ENCODE measurements at regions not wholly inside any gene's neighbourhood (a gene's known extent, or its start where the extent isn't known, plus 50 kb on each side); places are given as distances from the start of the nearest gene placed in this dataset.

GRCh38 chr6:114989279-114989964 lies 646.6 kb upstream of the HS3ST5 start:
- no peaks in the 10 kb centered on the region for H3K4me1 ChIP-seq (ENCODE audit: control insufficient read depth in 2 of 2, insufficient read depth in 2 of 2, low read length in 2 of 2)
- 90% methylated on average over 5 of the region's 5 CpGs for WGBS
- no peak for DNase-seq (ENCODE audit: low read depth in 6 of 9, low spot score in 9 of 9)
- H3K27ac ChIP-seq (ENCODE audit: low read depth in 1 of 2, low read length in 1 of 2): no peak overlapping the region
- no peaks in the 10 kb centered on the region for H3K27me3 ChIP-seq (ENCODE audit: control insufficient read depth in 2 of 2, insufficient read depth in 1 of 2, low read length in 1 of 2)
- H3K36me3 ChIP-seq (ENCODE audit: control insufficient read depth in 2 of 2, insufficient read depth in 2 of 2, low read length in 1 of 2): no peaks in the 10 kb centered on the region
- H3K4me3 ChIP-seq (ENCODE audit: low read length in 2 of 2): no peak overlapping the region
- peaks cover 0 to 4% of the 10 kb centered on the region in 2 donors for H3K9me3 ChIP-seq (ENCODE audit: control insufficient read depth in 2 of 2, insufficient read depth in 1 of 2, low read length in 1 of 2)

DNA sequence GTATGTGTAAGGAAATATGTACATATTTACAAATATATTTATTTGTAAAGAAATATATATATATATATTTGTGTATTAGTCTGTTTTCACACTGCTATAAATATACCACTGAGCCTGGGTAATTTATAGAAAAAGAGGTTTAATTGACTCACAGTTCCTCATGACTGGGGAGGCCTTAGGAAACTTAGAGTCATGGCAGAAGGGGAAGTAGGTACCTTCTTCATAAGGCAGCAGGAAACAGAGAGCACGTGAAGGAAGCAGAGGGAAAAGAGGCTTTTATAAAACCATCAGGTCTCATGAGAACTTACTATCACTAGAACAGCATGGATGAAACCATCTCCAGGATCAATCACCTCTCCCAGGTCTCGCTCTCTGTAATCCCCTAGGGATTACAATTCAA lies 644.5 kb upstream of the HS3ST5 start:
- H3K4me3 ChIP-seq (ENCODE audit: low read length in 2 of 2): no peak overlapping the region
- peaks cover 0 to 4% of the 10 kb centered on the region in 2 donors for H3K9me3 ChIP-seq (ENCODE audit: control insufficient read depth in 2 of 2, insufficient read depth in 1 of 2, low read length in 1 of 2)
- WGBS: 50% methylated on average over 2 of the region's 2 CpGs
- no peak overlapping the region for H3K27ac ChIP-seq (ENCODE audit: low read depth in 1 of 2, low read length in 1 of 2)
- H3K36me3 ChIP-seq (ENCODE audit: control insufficient read depth in 2 of 2, insufficient read depth in 2 of 2, low read length in 1 of 2): no peaks in the 10 kb centered on the region
- no peaks in the 10 kb centered on the region for H3K27me3 ChIP-seq (ENCODE audit: control insufficient read depth in 2 of 2, insufficient read depth in 1 of 2, low read length in 1 of 2)
- DNase-seq (ENCODE audit: low read depth in 6 of 9, low spot score in 9 of 9): no peak
- H3K4me1 ChIP-seq (ENCODE audit: control insufficient read depth in 2 of 2, insufficient read depth in 2 of 2, low read length in 2 of 2): no peaks in the 10 kb centered on the region

- H3K9me3 ChIP-seq (ENCODE audit: control insufficient read depth in 2 of 2, insufficient read depth in 1 of 2, low read length in 1 of 2): no peaks in the 10 kb centered on the region
- H3K4me3 ChIP-seq (ENCODE audit: low read length in 2 of 2): no peak overlapping the region
- DNase-seq (ENCODE audit: low read depth in 6 of 9, low spot score in 9 of 9): no peak
- 72% methylated on average over 1 of the region's 1 CpG for WGBS
- no peaks in the 10 kb centered on the region for H3K27me3 ChIP-seq (ENCODE audit: control insufficient read depth in 2 of 2, insufficient read depth in 1 of 2, low read length in 1 of 2)
- no peak overlapping the region for H3K27ac ChIP-seq (ENCODE audit: low read depth in 1 of 2, low read length in 1 of 2)
- no peaks in the 10 kb centered on the region for H3K36me3 ChIP-seq (ENCODE audit: control insufficient read depth in 2 of 2, insufficient read depth in 2 of 2, low read length in 1 of 2)
- no peaks in the 10 kb centered on the region for H3K4me1 ChIP-seq (ENCODE audit: control insufficient read depth in 2 of 2, insufficient read depth in 2 of 2, low read length in 2 of 2)
These were observed 612.5 kb upstream of the HS3ST5 start for GRCh38 chr6:114955363-114955762.

DNA sequence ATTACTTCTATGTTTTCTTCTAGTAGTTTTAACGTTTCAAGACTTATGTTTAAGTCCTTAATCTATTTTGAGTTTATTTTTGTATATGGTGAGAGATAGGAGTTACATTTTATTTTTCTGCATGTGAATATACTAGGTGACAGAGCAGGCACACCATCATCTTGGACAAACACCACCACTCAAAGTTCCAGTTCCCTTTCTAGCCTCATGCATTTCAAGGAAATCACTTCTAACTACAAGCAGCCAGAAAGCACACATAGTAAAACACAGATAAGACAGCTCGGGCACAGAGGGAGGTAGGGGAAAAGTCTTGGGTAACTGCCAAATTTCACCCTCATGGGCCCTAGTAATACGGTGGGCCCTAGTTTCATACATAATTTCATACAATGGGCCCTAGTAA lies 609.4 kb upstream of the HS3ST5 start:
- Histone ChIP-seq H3K27ac (ENCODE audit: low read depth in 1 of 2, low read length in 1 of 2) (no peak overlapping the region), H3K9me3 (ENCODE audit: control insufficient read depth in 2 of 2, insufficient read depth in 1 of 2, low read length in 1 of 2) (no peaks in the 10 kb centered on the region), H3K27me3 (ENCODE audit: control insufficient read depth in 2 of 2, insufficient read depth in 1 of 2, low read length in 1 of 2) (no peaks in the 10 kb centered on the region), H3K4me3 (ENCODE audit: low read length in 2 of 2) (no peak overlapping the region), H3K4me1 (ENCODE audit: control insufficient read depth in 2 of 2, insufficient read depth in 2 of 2, low read length in 2 of 2) (no peaks in the 10 kb centered on the region), H3K36me3 (ENCODE audit: control insufficient read depth in 2 of 2, insufficient read depth in 2 of 2, low read length in 1 of 2) (no peaks in the 10 kb centered on the region)
- 86% methylated on average over 3 of the region's 3 CpGs for WGBS
- DNase-seq (ENCODE audit: low read depth in 6 of 9, low spot score in 9 of 9): no peak

GRCh38 chr6:114945392-114945791 lies 602.6 kb upstream of the HS3ST5 start:
- DNase-seq (ENCODE audit: low read depth in 6 of 9, low spot score in 9 of 9): no peak
- Histone ChIP-seq H3K4me3 (ENCODE audit: low read length in 2 of 2) (no peak overlapping the region), H3K36me3 (ENCODE audit: control insufficient read depth in 2 of 2, insufficient read depth in 2 of 2, low read length in 1 of 2) (no peaks in the 10 kb centered on the region), H3K27me3 (ENCODE audit: control insufficient read depth in 2 of 2, insufficient read depth in 1 of 2, low read length in 1 of 2) (no peaks in the 10 kb centered on the region), H3K9me3 (ENCODE audit: control insufficient read depth in 2 of 2, insufficient read depth in 1 of 2, low read length in 1 of 2) (peaks cover 0 to 12% of the 10 kb centered on the region in 2 donors), H3K4me1 (ENCODE audit: control insufficient read depth in 2 of 2, insufficient read depth in 2 of 2, low read length in 2 of 2) (no peaks in the 10 kb centered on the region), H3K27ac (ENCODE audit: low read depth in 1 of 2, low read length in 1 of 2) (no peak overlapping the region)
- WGBS: 82% methylated on average over 5 of the region's 5 CpGs

GRCh38 chr6:114941078-114941477 lies 598.3 kb upstream of the HS3ST5 start:
- DNase-seq (ENCODE audit: low read depth in 6 of 9, low spot score in 9 of 9): no peak
- H3K27ac ChIP-seq (ENCODE audit: low read depth in 1 of 2, low read length in 1 of 2): no peak overlapping the region
- H3K27me3 ChIP-seq (ENCODE audit: control insufficient read depth in 2 of 2, insufficient read depth in 1 of 2, low read length in 1 of 2): no peaks in the 10 kb centered on the region
- peaks cover 0 to 6% of the 10 kb centered on the region in 2 donors for H3K9me3 ChIP-seq (ENCODE audit: control insufficient read depth in 2 of 2, insufficient read depth in 1 of 2, low read length in 1 of 2)
- no peaks in the 10 kb centered on the region for H3K4me1 ChIP-seq (ENCODE audit: control insufficient read depth in 2 of 2, insufficient read depth in 2 of 2, low read length in 2 of 2)
- H3K36me3 ChIP-seq (ENCODE audit: control insufficient read depth in 2 of 2, insufficient read depth in 2 of 2, low read length in 1 of 2): no peaks in the 10 kb centered on the region
- no peak overlapping the region for H3K4me3 ChIP-seq (ENCODE audit: low read length in 2 of 2)

DNA sequence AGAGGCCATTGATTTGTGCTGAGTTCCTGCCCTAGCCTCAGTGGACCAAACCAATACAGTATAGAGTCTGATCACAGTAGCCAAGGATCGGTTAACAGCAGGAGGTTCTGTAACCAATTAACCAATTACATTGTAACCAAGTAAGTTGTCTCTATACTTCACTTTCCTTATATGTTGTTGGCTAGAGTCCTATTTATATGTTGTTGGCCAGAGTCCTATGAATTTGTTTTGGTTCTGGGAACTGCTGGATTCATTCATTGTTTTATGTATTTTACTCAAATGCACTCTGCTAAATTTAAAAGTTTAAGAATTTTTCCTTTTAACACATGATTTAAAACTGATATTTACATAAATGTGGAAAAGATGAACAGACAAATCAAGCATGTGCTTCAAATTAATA lies 597.4 kb upstream of the HS3ST5 start:
- H3K4me3 ChIP-seq (ENCODE audit: low read length in 2 of 2): no peak overlapping the region
- WGBS: 97% methylated on average over 1 of the region's 1 CpG
- H3K9me3 ChIP-seq (ENCODE audit: control insufficient read depth in 2 of 2, insufficient read depth in 1 of 2, low read length in 1 of 2): no peaks in the 10 kb centered on the region
- no peaks in the 10 kb centered on the region for H3K36me3 ChIP-seq (ENCODE audit: control insufficient read depth in 2 of 2, insufficient read depth in 2 of 2, low read length in 1 of 2)
- no peak overlapping the region for H3K27ac ChIP-seq (ENCODE audit: low read depth in 1 of 2, low read length in 1 of 2)
- H3K27me3 ChIP-seq (ENCODE audit: control insufficient read depth in 2 of 2, insufficient read depth in 1 of 2, low read length in 1 of 2): no peaks in the 10 kb centered on the region
- no peaks in the 10 kb centered on the region for H3K4me1 ChIP-seq (ENCODE audit: control insufficient read depth in 2 of 2, insufficient read depth in 2 of 2, low read length in 2 of 2)
- no peak for DNase-seq (ENCODE audit: low read depth in 6 of 9, low spot score in 9 of 9)

- Histone ChIP-seq H3K4me3 (ENCODE audit: low read length in 2 of 2) (no peak overlapping the region), H3K27ac (ENCODE audit: low read depth in 1 of 2, low read length in 1 of 2) (no peak overlapping the region), H3K9me3 (ENCODE audit: control insufficient read depth in 2 of 2, insufficient read depth in 1 of 2, low read length in 1 of 2) (no peaks in the 10 kb centered on the region), H3K27me3 (ENCODE audit: control insufficient read depth in 2 of 2, insufficient read depth in 1 of 2, low read length in 1 of 2) (no peaks in the 10 kb centered on the region), H3K4me1 (ENCODE audit: control insufficient read depth in 2 of 2, insufficient read depth in 2 of 2, low read length in 2 of 2) (no peaks in the 10 kb centered on the region), H3K36me3 (ENCODE audit: control insufficient read depth in 2 of 2, insufficient read depth in 2 of 2, low read length in 1 of 2) (no peaks in the 10 kb centered on the region)
- DNase-seq (ENCODE audit: low read depth in 6 of 9, low spot score in 9 of 9): no peak
- WGBS: 85% methylated on average over 2 of the region's 2 CpGs
These were observed 596.8 kb upstream of the HS3ST5 start for GRCh38 chr6:114939630-114940029.

- H3K27ac ChIP-seq (ENCODE audit: low read depth in 1 of 2, low read length in 1 of 2): no peak overlapping the region
- WGBS: 91% methylated on average over 1 of the region's 1 CpG
- H3K27me3 ChIP-seq (ENCODE audit: control insufficient read depth in 2 of 2, insufficient read depth in 1 of 2, low read length in 1 of 2): no peaks in the 10 kb centered on the region
- no peaks in the 10 kb centered on the region for H3K4me1 ChIP-seq (ENCODE audit: control insufficient read depth in 2 of 2, insufficient read depth in 2 of 2, low read length in 2 of 2)
- DNase-seq (ENCODE audit: low read depth in 6 of 9, low spot score in 9 of 9): no peak
- no peaks in the 10 kb centered on the region for H3K36me3 ChIP-seq (ENCODE audit: control insufficient read depth in 2 of 2, insufficient read depth in 2 of 2, low read length in 1 of 2)
- H3K9me3 ChIP-seq (ENCODE audit: control insufficient read depth in 2 of 2, insufficient read depth in 1 of 2, low read length in 1 of 2): peaks cover 0 to 11% of the 10 kb centered on the region in 2 donors
- no peak overlapping the region for H3K4me3 ChIP-seq (ENCODE audit: low read length in 2 of 2)
These were observed 593.3 kb upstream of the HS3ST5 start for GRCh38 chr6:114936080-114936479.

Measured in thymus (tissue), 11 donors.